ENCODE measurements at regions not wholly inside any gene's neighbourhood (a gene's known extent, or its start where the extent isn't known, plus 50 kb on each side); places are given as distances from the start of the nearest gene placed in this dataset.

- no peak overlapping the region for H4K91ac ChIP-seq (ENCODE audit: insufficient read length, low read depth, low read length)
- no peak overlapping the region for H2BK20ac ChIP-seq (ENCODE audit: low read depth, low read length, poor library complexity, severe bottlenecking)
- peaks cover 0 to 9% (median 6%) of the 10 kb centered on the region in 3 experiments; a peak in 4 of 7 replicates for H3K36me3 Mint-ChIP-seq (ENCODE audit: insufficient read depth in 1 of 3, low read depth in 3 of 3)
- no peak overlapping the region for H3K4ac ChIP-seq (ENCODE audit: low read depth, low read length)
- TF ChIP-seq CTCF (conservative IDR thresholded peaks at IDR 0.05), result no peak
- no peak overlapping the region for H3K56ac ChIP-seq (ENCODE audit: insufficient read length, low read depth, low read length)
- no peak overlapping the region for H3T11ph ChIP-seq (ENCODE audit: low read length)
- 0 out of 5 replicates have a peak, but pooled peaks cover 0 to 3% of the 10 kb centered on the region in 2 experiments for H3K9me3 Mint-ChIP-seq
- H2AK5ac ChIP-seq (ENCODE audit: insufficient read length, low read length), result no peak overlapping the region
- H2BK120ac ChIP-seq (ENCODE audit: low read depth, low read length, poor library complexity, severe bottlenecking), result no peak overlapping the region
- WGBS (ENCODE audit: extremely low coverage, insufficient read length, low lambda C conversion rate), result no CpG with 5 or more reads among the region's 2 CpGs
- H2BK12ac ChIP-seq (ENCODE audit: insufficient read length, low read depth, low read length), result no peak overlapping the region
- H3K27me3 Mint-ChIP-seq (ENCODE audit: low read depth), result no peaks in the 10 kb centered on the region; the same call in 1 of the 2 replicates
- no peaks in the 10 kb centered on the region for H3K27me3 ChIP-seq (ENCODE audit: insufficient read depth, low read length)
- H4K5ac ChIP-seq (ENCODE audit: insufficient read length, low read depth, low read length), result no peak overlapping the region
- no peak overlapping the region for H2AFZ ChIP-seq (ENCODE audit: low read length)
- no peak overlapping the region for H3K27ac ChIP-seq (ENCODE audit: insufficient read length, low read depth, low read length)
- no peak for DNase-seq
- no peak overlapping the region for H3K23ac ChIP-seq (ENCODE audit: insufficient read length, low read depth, low read length)
- no peak overlapping the region for H2BK15ac ChIP-seq (ENCODE audit: low read depth, low read length)
- no peak overlapping the region for H4K8ac ChIP-seq (replicated peaks; ENCODE audit: insufficient read length, low read depth, low read length)
- no peak overlapping the region for H3K9ac ChIP-seq (ENCODE audit: extremely low read depth, insufficient read length, low read length)
- no peaks in the 10 kb centered on the region for H3K79me2 ChIP-seq (ENCODE audit: insufficient read depth, low read length)
- H3K4me1 Mint-ChIP-seq, result peaks cover 23 to 27% of the 10 kb centered on the region in 2 experiments
- H3K18ac ChIP-seq (ENCODE audit: insufficient read length, low read depth, low read length), result no peak overlapping the region
- H3K4me3 Mint-ChIP-seq, result no peak overlapping the region
- 0 out of 2 replicates have a peak, but pooled peaks cover 8% of the 10 kb centered on the region for H3K4me1 ChIP-seq (ENCODE audit: insufficient read depth, low read length)
- H3K9me3 ChIP-seq (ENCODE audit: control insufficient read depth, low read depth, low read length), result no peaks in the 10 kb centered on the region
- no peak overlapping the region for H3K4me2 ChIP-seq (ENCODE audit: insufficient read depth, insufficient read length, low read length)
- H3K23me2 ChIP-seq (ENCODE audit: insufficient read length, low read depth, low read length, poor library complexity, severe bottlenecking), result no peaks in the 10 kb centered on the region
- no peaks in the 10 kb centered on the region for H4K20me1 ChIP-seq (ENCODE audit: control insufficient read depth, insufficient read depth, insufficient read length)
- no peaks in the 10 kb centered on the region for H3K79me1 ChIP-seq (ENCODE audit: insufficient read depth, low read depth, low read length, poor library complexity, severe bottlenecking)
- H3K27ac Mint-ChIP-seq, result no peak overlapping the region
- no peak overlapping the region for H2BK5ac ChIP-seq (ENCODE audit: insufficient read length, low read length)
- no peak overlapping the region for H3K14ac ChIP-seq (ENCODE audit: insufficient read depth, low read length)
Measured at GRCh38 chr11:15605094-15605493, 490.4 kb downstream of the INSC start.

Measured in H9 (cell line).